ENCODE measurements at regions not wholly inside any gene's neighbourhood (a gene's known extent, or its start where the extent isn't known, plus 50 kb on each side); places are given as distances from the start of the nearest gene placed in this dataset.

DNA sequence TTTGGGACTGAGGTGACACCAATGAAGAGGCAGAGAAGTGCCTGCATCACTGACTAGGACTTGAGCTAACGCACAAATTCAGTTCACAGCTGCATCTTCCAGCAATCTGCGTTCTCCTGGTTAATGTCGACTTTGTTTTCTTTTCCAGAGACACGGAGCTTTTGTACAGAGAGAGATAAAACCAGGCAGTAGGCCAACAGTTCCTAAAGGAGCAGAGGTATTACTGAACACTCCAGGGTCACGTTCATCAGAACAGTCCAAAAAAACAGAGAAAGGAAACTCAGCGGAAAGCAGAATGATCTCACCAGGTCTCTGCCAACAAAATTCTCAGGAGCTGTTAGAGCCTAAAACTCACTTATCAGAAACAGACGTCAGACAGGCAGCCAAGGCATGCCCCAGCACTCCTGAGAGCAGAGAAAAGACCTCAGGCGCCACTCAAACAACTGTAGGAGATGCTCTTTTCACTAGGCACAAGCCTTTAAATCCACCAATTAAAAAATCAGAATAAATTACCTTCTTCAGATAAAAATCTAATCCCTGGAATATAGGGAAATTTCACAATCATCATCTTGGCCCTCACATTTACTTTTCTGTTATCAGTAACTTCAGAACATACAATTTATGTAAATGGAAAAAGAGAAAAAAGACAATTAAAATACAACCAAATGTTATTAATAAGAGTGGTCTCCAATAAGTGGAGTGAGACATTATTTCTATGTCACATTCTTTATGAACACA is 95.9 kb upstream of the SPTBN1 start:
- DNase-seq (ENCODE audit: low spot score): no peak

DNA sequence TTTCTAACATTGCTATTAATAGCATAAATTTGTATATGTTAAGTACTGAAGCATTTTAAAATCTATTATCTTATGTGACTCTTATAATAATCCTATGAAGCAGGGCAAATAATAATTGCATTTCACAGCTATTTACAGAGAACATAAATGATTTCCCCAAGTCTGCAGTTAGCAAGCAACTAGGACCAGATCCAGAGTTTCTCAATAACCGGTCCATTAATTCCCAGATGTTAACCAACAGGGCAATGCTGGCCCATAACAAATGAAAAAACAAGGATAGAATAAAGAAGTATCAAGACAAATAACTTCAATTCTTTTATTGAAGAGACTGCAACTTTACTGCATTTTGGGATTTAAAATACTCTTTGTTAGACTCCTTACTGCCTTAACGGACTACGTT is 91.7 kb upstream of the SPTBN1 start:
- no peak for DNase-seq (ENCODE audit: low spot score)

DNA sequence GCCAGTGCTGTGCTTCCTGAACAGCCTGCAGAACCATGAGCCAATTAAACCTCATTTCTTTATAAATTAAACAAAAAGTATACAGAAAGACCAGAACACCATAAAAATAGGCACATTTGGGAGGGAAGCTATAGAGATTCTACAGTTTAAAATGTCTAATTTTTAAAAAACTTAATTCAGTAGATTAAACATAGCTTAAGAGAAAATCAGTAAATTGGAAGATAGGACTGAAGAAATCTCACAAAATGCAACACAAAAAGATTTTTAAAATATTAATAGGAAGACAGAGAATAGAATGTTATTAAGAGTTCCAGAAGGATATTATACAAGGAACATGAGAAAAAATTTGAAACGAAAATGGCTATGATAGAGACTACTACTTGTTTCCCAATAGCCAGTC is 90.5 kb upstream of the SPTBN1 start:
- DNase-seq (ENCODE audit: low spot score): no peak

- no peak for DNase-seq (ENCODE audit: low spot score)
Observed at GRCh38 chr2:54366487-54367280, 89.4 kb upstream of the SPTBN1 start.

- no peak for DNase-seq (ENCODE audit: low spot score)
Observed at GRCh38 chr2:54370405-54371104, 85.6 kb upstream of the SPTBN1 start.

GRCh38 chr2:54371460-54372065 is 84.6 kb upstream of the SPTBN1 start:
- no peak for DNase-seq (ENCODE audit: low spot score)

GRCh38 chr2:54372361-54372760 is 83.8 kb upstream of the SPTBN1 start:
- DNase-seq (ENCODE audit: low spot score): peak; percentile 18

- DNase-seq (ENCODE audit: low spot score): no peak
Observed at GRCh38 chr2:54373855-54374254, 82.3 kb upstream of the SPTBN1 start.

DNA sequence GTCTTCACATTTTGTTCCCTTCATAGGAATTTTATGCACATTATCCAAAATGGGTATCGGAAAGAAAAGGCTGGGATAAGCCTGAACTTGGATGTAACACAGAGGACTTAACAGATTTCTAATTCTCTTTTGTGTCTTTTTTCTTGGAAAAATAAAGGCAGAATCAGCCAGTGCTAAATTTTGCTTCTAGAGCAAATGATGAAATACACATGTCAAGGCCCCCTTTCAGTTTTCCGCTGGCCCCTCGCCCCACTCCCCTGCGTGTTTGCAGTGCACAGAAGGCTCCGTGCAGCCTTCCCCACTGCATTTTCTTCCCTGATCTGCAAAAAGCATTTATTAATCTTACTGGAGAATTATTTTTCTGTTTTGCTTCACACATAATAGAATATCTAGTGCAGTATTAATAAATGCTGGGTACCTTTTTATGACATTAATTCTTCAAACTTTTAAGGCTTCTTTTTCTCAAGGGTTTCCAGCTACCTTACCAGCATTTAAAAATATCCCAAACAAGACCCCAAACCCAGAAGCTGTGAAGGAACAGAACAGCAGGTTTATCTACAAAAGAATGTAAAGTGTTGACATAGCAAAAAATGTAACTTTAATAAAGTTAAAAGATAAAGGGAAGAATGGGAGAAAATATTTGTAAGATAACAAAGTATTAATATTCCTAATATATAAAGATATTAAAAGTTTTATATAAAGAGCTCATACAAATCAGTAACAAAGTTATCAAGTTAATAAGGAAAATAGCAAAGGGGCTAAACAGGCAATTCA is 81.3 kb upstream of the SPTBN1 start:
- no peak for DNase-seq (ENCODE audit: low spot score)

- DNase-seq (ENCODE audit: low spot score): no peak
Observed at GRCh38 chr2:54377451-54377850, 78.7 kb upstream of the SPTBN1 start.

DNA sequence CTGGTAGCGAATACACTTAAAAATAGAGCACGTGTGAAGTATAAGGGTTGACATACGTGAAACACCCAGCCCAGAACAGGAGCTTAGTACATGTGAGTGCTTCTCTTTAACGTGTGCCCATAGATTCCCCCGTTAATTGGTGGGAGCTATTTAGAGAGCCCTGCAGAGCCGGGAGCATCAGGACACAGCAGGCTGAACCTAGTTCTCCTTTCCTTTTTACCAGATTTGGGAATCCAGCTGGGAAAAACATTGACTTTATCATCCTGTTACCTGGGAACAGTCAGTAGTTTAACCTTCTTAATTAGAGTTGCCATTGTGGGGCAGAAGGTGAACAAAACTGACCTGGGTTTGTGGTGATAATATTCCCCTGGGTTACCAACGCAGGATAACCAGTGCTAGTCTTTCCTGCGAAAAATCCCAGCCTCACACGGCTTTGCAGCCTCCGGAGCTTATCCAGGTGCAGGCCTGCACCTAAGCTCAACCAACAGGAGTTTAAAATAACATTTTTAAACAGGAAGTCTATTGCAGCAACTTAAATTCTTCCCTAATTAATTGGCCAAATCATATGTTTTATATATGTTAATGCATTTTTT is 78.1 kb upstream of the SPTBN1 start:
- DNase-seq (ENCODE audit: low spot score): no peak

DNA sequence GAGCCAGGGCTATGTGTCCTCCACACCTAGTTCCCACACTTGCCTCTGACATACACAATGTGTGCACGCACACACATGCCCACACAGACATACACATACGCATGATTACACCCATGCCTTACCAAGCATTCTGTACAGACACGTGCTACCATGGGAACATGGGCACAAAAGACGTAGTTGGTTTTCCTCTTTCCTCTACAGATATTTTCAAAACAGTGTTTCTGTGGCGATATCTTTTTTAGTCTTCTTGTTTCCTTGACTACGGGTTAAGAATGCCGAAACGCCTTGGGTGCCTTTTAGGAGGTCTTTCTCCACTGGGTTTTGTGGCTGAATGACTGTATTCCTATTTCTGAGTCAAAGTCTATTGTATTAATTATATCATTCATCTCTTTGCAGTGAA is 75.5 kb upstream of the SPTBN1 start:
- DNase-seq (ENCODE audit: low spot score): no peak

DNA sequence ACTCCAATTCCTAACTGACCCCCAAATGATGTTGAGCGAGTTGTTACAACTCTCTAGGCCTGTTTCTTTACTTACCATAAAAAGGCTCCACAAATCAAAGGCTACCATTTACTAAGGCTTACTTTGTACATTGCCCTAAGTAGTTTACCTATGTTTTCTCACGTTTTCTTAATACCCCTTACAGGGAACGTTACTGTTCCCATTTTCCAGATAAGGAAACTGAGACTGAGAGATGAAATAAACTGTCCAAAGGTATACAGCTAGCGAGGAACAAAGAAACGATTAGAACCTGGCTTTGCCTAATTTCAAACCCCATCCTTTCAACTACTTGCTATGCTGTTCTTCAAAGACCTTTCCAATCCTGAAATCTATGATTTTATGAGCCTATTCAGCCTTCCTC is 74.8 kb upstream of the SPTBN1 start:
- DNase-seq (ENCODE audit: low spot score): no peak

DNA sequence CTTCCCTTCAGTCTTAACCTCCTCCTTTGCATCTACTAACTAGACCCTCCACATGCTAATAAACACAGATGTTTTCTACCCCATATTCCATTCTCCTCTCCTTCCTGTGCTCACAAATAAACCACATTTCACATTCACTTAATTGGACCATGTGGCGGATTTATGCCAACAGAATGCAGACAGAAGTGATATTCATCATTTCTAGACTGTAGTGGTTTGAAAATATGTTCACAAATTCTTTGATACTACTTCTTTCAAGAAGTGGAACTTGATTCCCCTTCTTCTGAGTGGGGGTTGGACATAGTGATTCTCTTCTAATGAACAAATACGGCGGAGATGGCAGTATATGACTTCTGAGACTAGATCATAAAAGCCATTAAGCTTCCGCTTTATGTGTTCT is 73.5 kb upstream of the SPTBN1 start:
- no peak for DNase-seq (ENCODE audit: low spot score)

DNA sequence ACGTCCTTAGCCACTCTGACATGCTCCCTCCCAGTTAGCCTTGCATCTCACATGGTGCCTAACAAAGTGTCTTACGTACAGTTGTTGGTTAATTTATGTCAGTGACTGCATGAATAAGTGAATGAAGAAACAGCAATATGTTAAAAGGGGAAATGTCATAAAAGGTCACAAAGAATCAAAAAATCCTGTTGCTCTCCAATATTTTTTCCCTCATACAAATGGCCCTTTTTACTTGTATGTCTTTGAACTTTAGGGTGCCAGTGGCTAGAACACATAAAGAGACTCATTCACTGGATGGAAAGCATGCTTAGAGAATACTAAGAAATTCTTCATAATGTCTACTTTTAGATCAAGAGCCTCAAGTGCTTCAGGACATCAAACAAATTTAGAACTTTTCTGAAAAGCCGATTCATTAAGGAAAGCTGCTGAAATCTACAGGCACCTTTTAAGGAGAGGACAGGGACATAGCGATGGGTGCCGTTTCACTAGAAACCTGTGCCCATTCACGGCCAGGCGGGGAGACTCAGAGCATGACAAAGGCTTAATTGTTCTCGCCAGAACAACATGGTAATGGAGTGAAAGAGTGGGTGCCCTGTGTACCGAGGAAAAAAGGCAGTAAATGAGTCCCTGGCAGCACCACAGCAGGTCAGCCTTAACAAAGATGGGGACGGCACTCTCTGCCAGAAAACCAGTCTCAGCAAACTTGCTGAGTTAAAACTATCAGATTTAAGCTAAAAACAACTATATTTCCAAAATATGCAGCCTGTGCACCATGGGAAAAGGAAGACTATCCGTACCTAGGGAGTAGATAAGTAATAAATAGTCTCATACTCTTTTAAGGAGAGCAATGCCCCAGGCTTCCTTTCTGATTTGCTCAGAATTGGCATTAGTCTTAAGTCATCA is 71.6 kb upstream of the SPTBN1 start:
- no peak for DNase-seq (ENCODE audit: low spot score)

DNA sequence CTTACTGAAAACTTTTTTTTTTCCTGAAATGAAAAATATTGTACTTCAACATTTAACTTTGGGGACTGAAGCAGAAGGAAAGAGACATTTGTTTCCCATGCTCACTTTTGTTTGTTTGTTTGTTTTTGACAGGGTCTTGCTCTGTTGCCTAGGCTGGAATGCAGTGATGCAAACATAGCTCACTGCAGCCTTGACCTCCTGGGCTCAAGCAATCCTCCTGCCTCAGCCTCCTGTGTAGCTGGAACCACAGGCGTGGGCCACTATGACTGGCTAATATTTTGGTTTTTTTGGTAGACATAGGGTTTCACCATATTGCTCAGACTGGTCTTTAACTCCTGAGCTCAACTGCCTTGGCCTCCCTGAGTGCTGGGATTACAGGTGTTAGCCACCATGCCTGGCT is 70.9 kb upstream of the SPTBN1 start:
- DNase-seq (ENCODE audit: low spot score): no peak

DNA sequence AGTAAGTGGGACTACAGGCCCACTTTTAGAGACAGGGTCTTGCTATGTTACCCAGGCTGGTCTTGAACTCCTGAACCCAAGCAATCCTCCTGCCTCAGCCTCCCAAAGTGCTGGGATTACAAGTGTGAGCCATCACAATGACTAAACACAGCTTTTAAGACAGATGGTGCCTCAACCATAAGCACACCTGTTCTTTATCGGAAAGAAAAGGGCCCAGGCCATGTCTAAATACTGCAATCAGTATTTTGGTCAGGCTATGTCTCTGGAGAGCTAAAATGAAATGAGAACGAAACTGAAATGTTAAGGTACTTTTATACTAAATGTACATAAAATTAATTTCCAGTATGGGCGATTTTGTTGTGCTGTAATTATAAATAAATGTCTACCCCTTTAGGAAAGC is 69.5 kb upstream of the SPTBN1 start:
- DNase-seq (ENCODE audit: low spot score): no peak

DNA sequence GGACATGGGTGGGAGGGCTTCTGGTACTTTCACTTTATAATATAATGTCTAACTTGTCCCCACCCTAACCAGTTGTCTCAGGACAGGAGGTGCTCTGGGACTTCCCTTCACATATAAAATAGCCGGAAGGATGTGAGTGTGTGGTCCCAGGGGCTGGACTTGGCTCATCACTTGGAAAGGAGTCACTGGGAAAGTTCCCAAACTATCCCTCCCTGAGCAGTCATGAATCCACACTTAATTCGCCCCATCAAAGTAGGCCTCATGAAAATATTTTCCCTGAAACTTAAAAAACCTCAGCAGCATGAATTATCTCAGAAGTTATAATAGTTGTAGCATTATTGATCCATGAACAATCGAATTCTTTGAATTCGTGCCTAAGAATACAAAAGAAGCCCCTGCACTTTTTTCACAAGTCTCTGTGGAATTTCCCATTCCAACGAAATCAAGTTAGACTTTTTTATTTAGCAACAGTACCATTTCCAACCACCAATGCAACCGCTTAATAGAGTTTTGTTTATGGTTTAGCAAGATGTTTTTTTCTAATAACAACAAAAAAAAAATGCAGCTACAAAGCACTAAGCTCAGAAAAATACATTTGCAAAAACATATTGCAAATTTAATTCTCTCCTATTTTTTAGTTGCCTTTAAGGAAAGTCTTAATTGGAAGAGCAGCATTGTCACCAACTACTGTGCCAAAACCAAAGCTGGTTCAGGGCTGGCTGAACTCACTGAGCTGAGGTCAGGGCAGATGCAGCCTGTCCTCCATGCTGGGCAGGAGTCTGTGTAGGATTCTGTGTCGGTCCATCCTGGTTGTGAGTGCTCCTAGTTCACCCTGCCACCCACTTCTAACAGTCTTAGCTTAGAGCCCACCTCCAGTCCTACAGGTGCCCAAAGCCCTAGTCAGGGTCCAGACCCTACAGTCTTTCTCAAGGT is 68.8 kb upstream of the SPTBN1 start:
- DNase-seq (ENCODE audit: low spot score): no peak

DNA sequence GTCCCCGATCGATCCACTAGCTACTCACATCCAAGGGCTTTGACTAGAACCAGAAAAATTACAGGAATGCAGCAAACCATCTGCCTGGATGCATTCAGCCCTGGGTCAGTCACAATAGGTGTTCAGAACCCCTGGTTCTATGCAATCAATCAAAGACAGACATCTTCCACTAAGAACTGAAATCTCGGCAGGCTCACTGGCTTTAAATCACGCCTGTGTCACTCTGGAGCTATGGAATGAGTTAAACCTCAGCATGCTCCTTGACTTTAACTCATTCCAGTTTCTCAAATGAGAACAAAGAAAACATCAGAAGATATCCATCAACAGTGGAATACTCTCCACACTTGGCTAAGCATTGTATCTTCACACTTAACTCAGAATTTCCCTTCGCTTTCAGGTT is 68.1 kb upstream of the SPTBN1 start:
- no peak for DNase-seq (ENCODE audit: low spot score)
